SK-N-MC (cell line): ENCODE measurements at regions not wholly inside any gene's neighbourhood (a gene's known extent, or its start where the extent isn't known, plus 50 kb on each side); places are given as distances from the start of the nearest gene placed in this dataset.

Experiments
- EZH2 ChIP-seq: fragments of 200-600 bp; sonication (generic); IDR thresholded peaks from one replicate; pipeline ENCODE4 v1.6.1; 2017; ENCODE audit warnings: antibody characterized with exemption
- POLR2AphosphoS5 ChIP-seq: IDR thresholded peaks from 2 replicates; pipeline ENCODE4 v1.6.1; 2012; ENCODE audit warnings: mild to moderate bottlenecking, low read depth, low read length, borderline replicate concordance

DNA sequence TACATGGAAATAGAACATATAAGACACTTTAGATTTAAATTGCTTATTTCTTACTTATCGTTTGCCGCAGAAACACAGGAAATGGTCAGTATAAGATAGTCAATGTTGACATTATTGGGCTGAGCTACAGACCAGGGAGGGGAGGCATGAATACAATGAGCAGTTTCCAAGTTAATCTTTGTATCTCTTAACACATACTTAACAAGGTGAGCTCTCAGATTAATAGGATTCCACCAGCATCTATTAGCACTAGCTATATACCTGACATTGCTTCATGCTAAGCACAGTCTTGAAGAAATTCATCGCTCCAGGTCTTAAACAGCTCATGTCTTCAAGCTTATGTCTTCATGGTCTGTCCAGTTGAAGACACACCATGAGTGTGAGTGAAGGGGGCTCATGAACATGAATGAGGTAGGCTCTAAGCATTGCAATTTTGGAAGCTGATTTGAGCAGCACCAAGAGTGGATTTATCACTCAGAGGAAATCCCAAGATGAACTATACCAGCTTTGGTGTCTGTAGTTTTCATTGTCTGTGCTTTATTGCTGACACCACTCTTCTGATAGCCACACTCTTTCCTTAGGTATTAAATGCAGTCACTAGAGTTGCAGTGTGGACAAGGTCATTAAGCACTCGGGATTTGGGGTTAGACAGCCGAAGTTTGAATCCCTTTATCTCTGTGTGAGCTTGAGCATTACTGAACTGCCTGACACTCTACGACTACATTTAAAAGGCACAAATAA lies 359.3 kb upstream of the EPHA4 start:
- TF ChIP-seq EZH2 (no peak), POLR2AphosphoS5 (no peak)
